ENCODE measurements at regions not wholly inside any gene's neighbourhood (a gene's known extent, or its start where the extent isn't known, plus 50 kb on each side); places are given as distances from the start of the nearest gene placed in this dataset.

- DNase-seq (ENCODE audit: extremely low read depth in 1 of 11, low read depth in 9 of 11, low spot score in 4 of 11), result no peak
These were observed 85.0 kb upstream of the RCN1 start for GRCh38 chr11:32005786-32006416.

GRCh38 chr11:32003335-32003734 is 87.5 kb upstream of the RCN1 start:
- no peak for DNase-seq (ENCODE audit: extremely low read depth in 1 of 11, low read depth in 9 of 11, low spot score in 4 of 11)

- no peak for DNase-seq (ENCODE audit: extremely low read depth in 1 of 11, low read depth in 9 of 11, low spot score in 4 of 11)
These were observed 88.6 kb upstream of the RCN1 start for GRCh38 chr11:32002311-32002710.

GRCh38 chr11:31997955-31998354 is 92.9 kb upstream of the RCN1 start:
- DNase-seq (ENCODE audit: extremely low read depth in 1 of 11, low read depth in 9 of 11, low spot score in 4 of 11), result no peak

- DNase-seq (ENCODE audit: extremely low read depth in 1 of 11, low read depth in 9 of 11, low spot score in 4 of 11), result no peak
These were observed 94.6 kb upstream of the RCN1 start for GRCh38 chr11:31996159-31996881.

- DNase-seq (ENCODE audit: extremely low read depth in 1 of 11, low read depth in 9 of 11, low spot score in 4 of 11), result no peak
These were observed 95.3 kb upstream of the RCN1 start for GRCh38 chr11:31995525-31996094.

- DNase-seq (ENCODE audit: extremely low read depth in 1 of 11, low read depth in 9 of 11, low spot score in 4 of 11), result no peak
These were observed 95.8 kb upstream of the RCN1 start for GRCh38 chr11:31995032-31995431.

GRCh38 chr11:31987118-31988005 is 103.5 kb upstream of the RCN1 start:
- peak in 1 of 11 donors; percentile 22 for DNase-seq (ENCODE audit: extremely low read depth in 1 of 11, low read depth in 9 of 11, low spot score in 4 of 11)

GRCh38 chr11:31986201-31986889 is 104.5 kb upstream of the RCN1 start:
- no peak for DNase-seq (ENCODE audit: extremely low read depth in 1 of 11, low read depth in 9 of 11, low spot score in 4 of 11)

- DNase-seq (ENCODE audit: extremely low read depth in 1 of 11, low read depth in 9 of 11, low spot score in 4 of 11), result no peak
These were observed 109.4 kb upstream of the RCN1 start for GRCh38 chr11:31981457-31981856.

GRCh38 chr11:31977343-31977742 is 113.5 kb upstream of the RCN1 start:
- no peak for DNase-seq (ENCODE audit: extremely low read depth in 1 of 11, low read depth in 9 of 11, low spot score in 4 of 11)

GRCh38 chr11:31974366-31975136 is 116.3 kb upstream of the RCN1 start:
- DNase-seq (ENCODE audit: extremely low read depth in 1 of 11, low read depth in 9 of 11, low spot score in 4 of 11), result no peak

- DNase-seq (ENCODE audit: extremely low read depth in 1 of 11, low read depth in 9 of 11, low spot score in 4 of 11), result no peak
These were observed 117.7 kb upstream of the RCN1 start for GRCh38 chr11:31973172-31973571.

GRCh38 chr11:31972623-31973022 is 118.3 kb upstream of the RCN1 start:
- DNase-seq (ENCODE audit: extremely low read depth in 1 of 11, low read depth in 9 of 11, low spot score in 4 of 11), result no peak

GRCh38 chr11:31969359-31969702 is 121.5 kb upstream of the RCN1 start:
- DNase-seq (ENCODE audit: extremely low read depth in 1 of 11, low read depth in 9 of 11, low spot score in 4 of 11), result no peak

- DNase-seq (ENCODE audit: extremely low read depth in 1 of 11, low read depth in 9 of 11, low spot score in 4 of 11), result no peak
These were observed 122.2 kb upstream of the RCN1 start for GRCh38 chr11:31968461-31969358.

- DNase-seq (ENCODE audit: extremely low read depth in 1 of 11, low read depth in 9 of 11, low spot score in 4 of 11), result no peak
These were observed 123.3 kb upstream of the RCN1 start for GRCh38 chr11:31967404-31968130.

Measured in renal cortex interstitium (tissue), 11 donors.